ENCODE measurements at regions not wholly inside any gene's neighbourhood (a gene's known extent, or its start where the extent isn't known, plus 50 kb on each side); places are given as distances from the start of the nearest gene placed in this dataset.

GRCh38 chr4:120549011-120549570 is 373.4 kb downstream of the PRDM5 start:
- Histone ChIP-seq H3K9me3 (ENCODE audit: control insufficient read depth, low read depth, low read length) (peaks cover 2% of the 10 kb centered on the region), H3K4me1 (ENCODE audit: control insufficient read depth, extremely low read depth, insufficient read depth, low read length) (no peaks in the 10 kb centered on the region), H3K36me3 (ENCODE audit: control insufficient read depth in 2 of 2, extremely low read depth in 1 of 2, insufficient read depth in 2 of 2, low read length in 2 of 2) (no peaks in the 10 kb centered on the region), H3K79me2 (ENCODE audit: control insufficient read depth, insufficient read depth, low read length) (no peaks in the 10 kb centered on the region), H3K9ac (ENCODE audit: control insufficient read depth, extremely low read depth, insufficient read depth, low read length) (no peak overlapping the region), H3K4me3 (ENCODE audit: control insufficient read depth in 2 of 3, extremely low read depth in 1 of 3, insufficient read depth in 2 of 3, low read depth in 1 of 3, low read length in 3 of 3) (no peak overlapping the region), H3K4me2 (ENCODE audit: control insufficient read depth, extremely low read depth, insufficient read depth, low read depth, low read length) (no peak overlapping the region), H3K9me1 (ENCODE audit: control insufficient read depth, extremely low read depth, insufficient read depth, low read length) (no peaks in the 10 kb centered on the region), H3K27me3 (ENCODE audit: control insufficient read depth, extremely low read depth, insufficient read depth, low read length) (no peaks in the 10 kb centered on the region), H2AFZ (ENCODE audit: control insufficient read depth, low read length) (no peak overlapping the region), H3K27ac (ENCODE audit: control insufficient read depth, insufficient read depth, low read length) (no peak overlapping the region), H4K20me1 (ENCODE audit: control insufficient read depth, extremely low read depth, insufficient read depth, low read length) (no peaks in the 10 kb centered on the region)
- dilution Hi-C loops (cut with MboI; ENCODE audit: extremely low pct_ligation_motif_present, low sequenced_read_pairs) = no loop called here
- FAIRE-seq (no peak), DNase-seq (ENCODE audit: low read depth, low spot score) (no peak)
- TF ChIP-seq CTCF (optimal IDR thresholded peaks at IDR 0.05 in 1 of 3, IDR thresholded peaks at IDR 0.05 in 1 of 3, conservative IDR thresholded peaks at IDR 0.05 in 1 of 3; ENCODE audit: extremely low read depth in 1 of 3, insufficient read depth in 2 of 3, low read length in 3 of 3) = no peak
- TF ChIP-seq EZH2 (IDR thresholded peaks at IDR 0.05; ENCODE audit: low read length) = no peak

- Histone ChIP-seq H3K27me3 (ENCODE audit: control insufficient read depth, extremely low read depth, insufficient read depth, low read length) (no peaks in the 10 kb centered on the region), H4K20me1 (ENCODE audit: control insufficient read depth, extremely low read depth, insufficient read depth, low read length) (no peaks in the 10 kb centered on the region), H3K4me2 (ENCODE audit: control insufficient read depth, extremely low read depth, insufficient read depth, low read depth, low read length) (no peak overlapping the region), H2AFZ (ENCODE audit: control insufficient read depth, low read length) (no peak overlapping the region), H3K4me3 (ENCODE audit: control insufficient read depth in 2 of 3, extremely low read depth in 1 of 3, insufficient read depth in 2 of 3, low read depth in 1 of 3, low read length in 3 of 3) (no peak overlapping the region), H3K9me1 (ENCODE audit: control insufficient read depth, extremely low read depth, insufficient read depth, low read length) (no peaks in the 10 kb centered on the region), H3K36me3 (ENCODE audit: control insufficient read depth in 2 of 2, extremely low read depth in 1 of 2, insufficient read depth in 2 of 2, low read length in 2 of 2) (no peaks in the 10 kb centered on the region), H3K9ac (ENCODE audit: control insufficient read depth, extremely low read depth, insufficient read depth, low read length) (no peak overlapping the region), H3K4me1 (ENCODE audit: control insufficient read depth, extremely low read depth, insufficient read depth, low read length) (no peaks in the 10 kb centered on the region), H3K79me2 (ENCODE audit: control insufficient read depth, insufficient read depth, low read length) (no peaks in the 10 kb centered on the region), H3K27ac (ENCODE audit: control insufficient read depth, insufficient read depth, low read length) (no peak overlapping the region), H3K9me3 (ENCODE audit: control insufficient read depth, low read depth, low read length) (no peaks in the 10 kb centered on the region)
- DNase-seq (ENCODE audit: low read depth, low spot score) = no peak
- no peak for FAIRE-seq
- TF ChIP-seq CTCF (optimal IDR thresholded peaks at IDR 0.05 in 1 of 3, IDR thresholded peaks at IDR 0.05 in 1 of 3, conservative IDR thresholded peaks at IDR 0.05 in 1 of 3; ENCODE audit: extremely low read depth in 1 of 3, insufficient read depth in 2 of 3, low read length in 3 of 3) = no peak
- no peak for TF ChIP-seq EZH2 (IDR thresholded peaks at IDR 0.05; ENCODE audit: low read length)
- dilution Hi-C loops (cut with MboI; ENCODE audit: extremely low pct_ligation_motif_present, low sequenced_read_pairs) = no loop called here
These were observed 377.1 kb downstream of the PRDM5 start for GRCh38 chr4:120545391-120545790.
